OCI-LY7 (cell line): ENCODE measurements at regions not wholly inside any gene's neighbourhood (a gene's known extent, or its start where the extent isn't known, plus 50 kb on each side); places are given as distances from the start of the nearest gene placed in this dataset.

ENCODE experiments used
- CTCF ChIP-seq: fragments of 200-600 bp; sonication (generic); conservative IDR thresholded peaks from 2 replicates; pipeline ENCODE4 v1.5.1; 2014; ENCODE audit warnings: mild to moderate bottlenecking, antibody characterized with exemption, low read length, moderate library complexity, mixed read lengths
- EZH2phosphoT487 ChIP-seq: fragments of 200-600 bp; sonication (generic); IDR thresholded peaks from 2 replicates; pipeline ENCODE4 v1.6.1; 2018; ENCODE audit warnings: low read depth, borderline replicate concordance, mild to moderate bottlenecking, mixed run types, antibody characterized with exemption, low read length, moderate library complexity, mixed read lengths

- TF ChIP-seq CTCF (no peak), EZH2phosphoT487 (no peak)
Observed at GRCh38 chr11:134508219-134508990, 96.4 kb upstream of the B3GAT1 start.
